ENCODE measurements at regions not wholly inside any gene's neighbourhood (a gene's known extent, or its start where the extent isn't known, plus 50 kb on each side); places are given as distances from the start of the nearest gene placed in this dataset.

DNA sequence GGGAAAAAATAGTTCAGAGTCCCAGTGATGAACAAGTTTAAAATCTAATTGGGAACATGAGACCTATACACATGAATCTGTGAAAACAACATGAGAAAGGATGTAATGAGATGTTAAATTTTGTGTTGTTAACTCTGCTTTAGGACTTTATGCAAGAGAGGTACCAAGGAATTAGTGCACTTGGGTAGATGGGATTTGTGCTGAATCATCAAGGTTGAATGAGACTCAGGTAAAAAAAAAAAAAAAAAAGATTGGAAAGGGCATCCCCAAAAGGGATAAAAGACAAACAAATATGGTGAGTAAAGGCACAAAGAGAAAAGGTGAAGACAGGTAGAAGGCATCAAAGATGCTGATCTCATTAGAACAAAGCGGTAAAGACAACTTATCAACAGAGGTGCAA, 644.4 kb downstream of the CBLN4 start:
- no peak for TF ChIP-seq CTCF (conservative IDR thresholded peaks at IDR 0.05)
- Histone ChIP-seq H2BK12ac (ENCODE audit: insufficient read length, low read depth, low read length) (no peak overlapping the region), H3K9ac (ENCODE audit: extremely low read depth, insufficient read length, low read length) (no peak overlapping the region), H2AFZ (ENCODE audit: low read length) (no peak overlapping the region), H2BK20ac (ENCODE audit: low read depth, low read length, poor library complexity, severe bottlenecking) (no peak overlapping the region), H3K27me3 (ENCODE audit: insufficient read depth, low read length) (no peaks in the 10 kb centered on the region), H2BK120ac (ENCODE audit: low read depth, low read length, poor library complexity, severe bottlenecking) (no peak overlapping the region), H3K79me2 (ENCODE audit: insufficient read depth, low read length) (no peaks in the 10 kb centered on the region), H4K8ac (replicated peaks; ENCODE audit: insufficient read length, low read depth, low read length) (no peak overlapping the region), H3K79me1 (ENCODE audit: insufficient read depth, low read depth, low read length, poor library complexity, severe bottlenecking) (no peaks in the 10 kb centered on the region), H3K56ac (ENCODE audit: insufficient read length, low read depth, low read length) (no peak overlapping the region), H3K9me3 (ENCODE audit: control insufficient read depth, low read depth, low read length) (no peaks in the 10 kb centered on the region), H2BK5ac (ENCODE audit: insufficient read length, low read length) (no peak overlapping the region), H3K14ac (ENCODE audit: insufficient read depth, low read length) (no peak overlapping the region), H3K23me2 (ENCODE audit: insufficient read length, low read depth, low read length, poor library complexity, severe bottlenecking) (no peaks in the 10 kb centered on the region), H4K91ac (ENCODE audit: insufficient read length, low read depth, low read length) (no peak overlapping the region), H3K23ac (ENCODE audit: insufficient read length, low read depth, low read length) (no peak overlapping the region), H3K4me2 (ENCODE audit: insufficient read depth, insufficient read length, low read length) (no peak overlapping the region), H2AK5ac (ENCODE audit: insufficient read length, low read length) (no peak overlapping the region), H3K4ac (ENCODE audit: low read depth, low read length) (no peak overlapping the region), H4K5ac (ENCODE audit: insufficient read length, low read depth, low read length) (no peak overlapping the region), H4K20me1 (ENCODE audit: control insufficient read depth, insufficient read depth, insufficient read length) (no peaks in the 10 kb centered on the region), H2BK15ac (ENCODE audit: low read depth, low read length) (no peak overlapping the region), H3T11ph (ENCODE audit: low read length) (no peak overlapping the region), H3K27ac (ENCODE audit: insufficient read length, low read depth, low read length) (no peak overlapping the region), H3K4me1 (ENCODE audit: insufficient read depth, low read length) (no peaks in the 10 kb centered on the region), H3K18ac (ENCODE audit: insufficient read length, low read depth, low read length) (no peak overlapping the region)
- H3K4me1 Mint-ChIP-seq = no peaks in the 10 kb centered on the region
- H3K27ac Mint-ChIP-seq = no peak overlapping the region; a peak in 1 of 7 replicates
- peaks cover 2% of the 10 kb centered on the region in 2 experiments; a peak in 2 of 5 replicates for H3K9me3 Mint-ChIP-seq
- H3K4me3 Mint-ChIP-seq = no peak overlapping the region
- no peaks in the 10 kb centered on the region for H3K36me3 Mint-ChIP-seq (ENCODE audit: insufficient read depth in 1 of 3, low read depth in 3 of 3)
- WGBS (ENCODE audit: extremely low coverage, insufficient read length, low lambda C conversion rate) = no CpG with 5 or more reads among the region's 1 CpG
- H3K27me3 Mint-ChIP-seq (ENCODE audit: low read depth) = peaks cover 2% of the 10 kb centered on the region; the same call in 1 of the 2 replicates
- DNase-seq = no peak

Measured in H9 (cell line).